ENCODE measurements at regions not wholly inside any gene's neighbourhood (a gene's known extent, or its start where the extent isn't known, plus 50 kb on each side); places are given as distances from the start of the nearest gene placed in this dataset.

DNA sequence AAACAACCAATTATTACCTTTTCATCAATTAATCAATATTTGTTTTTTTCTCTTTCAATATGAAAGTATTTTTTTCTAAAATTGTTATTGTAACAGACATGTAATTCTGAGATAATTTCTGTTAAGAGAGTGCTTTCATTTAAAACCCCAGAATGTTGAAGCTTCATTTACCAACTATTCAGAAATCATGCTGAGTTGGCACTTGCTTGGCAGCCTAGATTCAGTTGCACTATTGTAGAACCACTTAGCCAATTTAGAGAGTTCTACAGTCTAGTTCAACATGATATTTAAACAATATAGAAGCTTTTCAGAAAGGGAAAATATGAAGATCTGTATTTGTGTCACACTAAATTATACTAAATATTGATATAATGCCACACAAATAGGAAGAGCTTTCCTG lies 56.1 kb upstream of the NKAIN2 start:
- intact Hi-C loops (cut with DNase I) = no loop called here
- no peak for DNase-seq

DNA sequence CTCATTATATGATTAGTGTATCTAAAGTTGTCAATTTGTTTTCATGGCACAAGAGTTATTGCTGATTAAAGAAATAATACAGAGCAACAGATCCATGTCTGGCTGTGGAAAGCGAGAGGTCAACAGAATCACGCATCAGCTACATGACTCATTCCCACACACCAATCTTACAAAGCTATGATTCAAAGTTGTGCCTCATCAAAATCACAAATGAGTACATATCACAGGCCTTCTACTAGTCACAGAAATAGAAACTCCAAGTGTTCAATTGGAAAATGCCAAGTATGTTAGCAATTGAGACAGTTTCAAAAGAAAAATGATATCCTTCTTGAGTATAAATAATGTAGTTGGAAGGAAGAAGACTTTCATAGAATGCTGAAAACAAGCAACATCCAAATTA lies 57.8 kb upstream of the NKAIN2 start:
- intact Hi-C loops (cut with DNase I) = no loop called here
- DNase-seq = no peak

DNA sequence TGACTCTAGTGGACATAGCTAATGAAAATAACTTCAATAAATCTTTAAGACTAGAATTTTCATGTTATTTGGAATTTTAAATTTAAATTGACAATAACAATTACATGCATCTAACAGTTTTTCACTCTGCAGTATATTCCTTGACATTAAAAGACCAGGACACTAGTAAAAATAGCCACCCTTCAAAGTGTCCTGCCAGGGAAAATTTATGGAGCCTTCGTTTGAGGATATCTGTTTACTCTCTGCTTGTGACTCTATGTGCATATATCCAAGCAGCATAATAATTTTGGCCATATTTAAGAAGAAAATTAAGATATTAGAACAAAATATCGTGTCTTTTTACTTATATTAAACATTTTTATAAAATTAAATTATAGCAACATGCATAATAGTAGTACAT lies 58.8 kb upstream of the NKAIN2 start:
- intact Hi-C loops (cut with DNase I) = no loop called here
- DNase-seq = no peak

DNA sequence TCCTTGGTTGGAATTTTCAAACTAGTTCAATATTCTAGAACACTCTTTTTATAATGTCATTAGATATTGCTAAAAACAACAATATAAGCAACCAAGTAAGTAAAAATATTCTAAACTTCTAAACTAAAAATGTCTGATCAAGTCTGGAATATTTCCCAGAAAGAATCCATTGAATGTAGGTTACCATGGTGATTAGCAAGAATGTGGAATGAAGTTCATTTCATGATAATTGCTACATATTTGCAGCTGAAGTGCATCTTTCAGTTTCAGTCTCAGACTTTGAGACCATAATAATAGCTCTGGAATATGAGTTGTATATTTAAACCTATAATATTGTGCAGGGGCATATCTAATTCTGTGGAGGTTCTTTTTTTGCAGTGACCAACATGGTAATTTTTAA lies 61.0 kb upstream of the NKAIN2 start:
- intact Hi-C loops (cut with DNase I) = no loop called here
- no peak for DNase-seq

DNA sequence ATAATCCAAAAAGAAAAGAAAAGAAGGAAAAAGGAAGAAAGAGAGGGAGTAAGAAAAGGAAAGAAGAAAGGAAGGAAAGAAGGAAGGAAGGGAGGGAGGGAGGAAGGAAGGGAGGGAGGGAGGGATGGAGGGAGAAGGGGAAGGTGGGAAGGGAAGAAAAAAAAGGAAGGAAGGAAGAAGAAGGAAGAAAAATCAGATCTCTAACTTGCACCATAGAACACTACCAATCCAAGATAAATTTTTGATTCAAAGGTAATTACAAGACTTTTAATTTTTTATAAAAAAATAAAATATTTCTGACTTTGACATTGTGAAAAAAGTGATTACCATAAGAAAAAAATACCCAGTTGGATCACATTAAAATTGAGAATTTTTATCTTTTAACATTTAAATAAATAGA lies 70.5 kb upstream of the NKAIN2 start:
- no peak for DNase-seq
- intact Hi-C loops (cut with DNase I) = no loop called here

DNA sequence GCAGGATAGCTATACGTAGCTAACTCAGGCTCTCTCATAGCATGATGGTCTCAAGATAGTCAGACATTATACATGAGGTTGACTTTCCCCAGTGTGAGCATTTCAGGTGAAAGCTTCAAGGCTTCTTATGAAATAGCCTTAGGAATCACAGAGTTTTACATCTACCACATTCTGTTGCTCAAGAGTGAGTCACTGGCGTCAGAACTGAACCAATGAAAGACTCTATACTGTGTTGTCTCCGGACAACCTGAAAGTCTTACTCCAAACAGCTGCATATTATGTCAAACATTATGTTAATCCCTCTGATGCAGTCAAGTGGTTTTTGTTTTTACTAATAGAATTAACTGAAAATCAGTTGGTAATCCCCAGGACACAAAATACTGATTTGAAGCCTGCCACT lies 79.8 kb upstream of the TRDN start:
- intact Hi-C loops (cut with DNase I) = no loop called here

DNA sequence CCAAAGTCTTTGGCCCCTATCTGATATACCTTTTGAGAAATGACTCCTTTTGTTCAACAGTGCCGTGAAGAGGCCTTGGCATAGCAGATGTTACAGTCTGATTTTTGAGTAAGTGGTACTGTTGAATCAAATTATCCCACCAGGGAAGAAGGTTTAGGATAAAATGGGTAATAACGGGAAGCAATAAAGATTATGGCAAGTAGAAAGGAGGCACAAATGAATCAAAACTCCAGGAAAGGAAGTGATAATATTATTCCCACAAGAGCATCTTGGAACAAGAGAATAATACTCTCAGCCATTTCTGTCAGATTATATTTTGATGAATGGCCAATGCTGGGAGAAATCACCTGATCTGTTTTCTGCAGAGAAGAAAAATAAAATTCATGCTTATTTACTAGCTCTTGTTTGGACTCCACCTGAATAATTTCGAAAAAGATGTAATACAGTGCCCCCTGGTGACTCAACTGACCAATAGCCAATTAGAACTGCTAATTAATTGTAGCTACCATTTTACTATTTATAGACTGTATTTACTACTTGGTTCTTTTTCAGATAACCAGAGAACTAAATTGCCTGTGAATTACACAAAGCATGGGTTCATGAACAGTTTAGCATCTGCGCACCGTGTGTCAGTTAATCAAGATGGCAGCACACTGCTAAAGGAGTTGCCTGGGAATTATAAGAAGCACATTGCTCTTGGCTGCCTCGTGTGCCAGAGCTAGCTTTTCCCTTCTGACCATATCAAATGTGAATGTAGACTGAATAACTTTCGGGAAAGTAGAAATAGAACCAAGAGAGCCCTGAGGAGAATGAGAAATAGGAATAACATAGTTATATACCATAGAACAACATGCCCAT lies 78.5 kb upstream of the TRDN start:
- no peak for DNase-seq
- intact Hi-C loops (cut with DNase I) = loop anchor here (1.0 kb wide), 1 partner anchor 299 kb away; no protein-coding TSS in a partner anchor

More for the DNA sequence above, 79.8 kb upstream of the TRDN start:
- DNase-seq = no peak

DNA sequence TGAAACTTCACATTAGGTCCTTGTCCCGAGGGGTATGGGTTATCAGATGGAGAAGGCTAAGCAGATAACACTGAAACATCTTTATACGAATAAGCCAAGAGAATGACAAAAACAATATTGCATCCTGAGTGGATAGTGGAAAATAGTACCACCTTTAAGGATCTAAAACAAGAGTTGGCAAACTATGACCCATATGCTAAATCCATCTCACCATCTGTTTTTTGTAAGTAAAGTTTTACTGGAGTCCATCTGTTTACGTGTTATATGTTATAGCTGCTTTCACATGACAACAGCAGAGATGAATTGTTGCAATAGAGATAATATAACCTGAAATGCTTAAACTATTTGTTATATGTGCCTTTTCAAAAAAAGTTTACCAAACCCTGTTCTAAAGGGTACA lies 76.1 kb upstream of the TRDN start:
- no peak for DNase-seq
- intact Hi-C loops (cut with DNase I) = no loop called here

DNA sequence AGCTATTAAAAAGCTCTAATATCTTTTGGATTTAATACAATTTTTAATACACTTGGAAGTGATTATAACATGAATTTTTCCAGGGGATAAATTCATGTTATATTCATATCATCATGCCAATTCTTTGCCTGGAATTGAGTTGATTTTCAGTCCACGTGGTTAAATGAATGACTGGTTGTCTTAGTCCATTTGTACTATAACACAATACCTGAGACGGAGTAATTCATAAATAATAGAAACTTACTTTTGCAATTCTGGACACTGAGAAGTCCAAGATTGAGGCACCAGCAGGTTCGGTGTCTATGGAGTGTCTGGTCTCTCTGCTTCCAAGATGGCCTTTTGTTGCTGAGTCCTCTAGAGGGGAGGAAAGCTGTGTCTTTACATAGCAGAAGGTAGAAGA lies 66.2 kb upstream of the TRDN start:
- intact Hi-C loops (cut with DNase I) = no loop called here
- no peak for DNase-seq

DNA sequence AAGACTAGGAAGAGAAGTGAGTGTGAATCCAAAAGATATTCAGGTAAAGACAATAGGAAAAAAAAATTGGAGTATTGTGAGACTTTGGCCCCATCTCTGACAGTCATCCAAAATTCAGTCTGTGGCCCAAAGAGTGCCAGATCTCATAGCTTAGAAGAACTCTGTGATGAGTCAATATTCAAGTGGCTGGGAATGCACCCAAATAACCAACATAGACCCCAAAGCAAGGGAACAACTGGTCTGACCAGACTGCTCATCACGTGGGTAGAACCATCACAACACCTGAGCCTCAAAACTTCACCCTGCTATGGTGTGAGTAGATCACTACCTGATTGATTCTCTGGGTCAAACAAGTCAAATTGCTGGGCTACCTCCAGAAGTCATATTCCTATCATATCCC lies 51.1 kb upstream of the TRDN start:
- no peak for DNase-seq
- intact Hi-C loops (cut with DNase I) = no loop called here

Data from posterior cingulate gyrus (tissue), 11 donors.